NCI-H82 (cell line): ENCODE measurements at regions not wholly inside any gene's neighbourhood (a gene's known extent, or its start where the extent isn't known, plus 50 kb on each side); places are given as distances from the start of the nearest gene placed in this dataset.

ENCODE experiments used
- DNase-seq: peaks from one replicate; lab custom pipeline; 2025; lab: John Stamatoyannopoulos, UW

GRCh38 chr6:91539456-91539855 is 952.6 kb upstream of the MAP3K7 start:
- DNase-seq: no peak

- DNase-seq: no peak
Measured at GRCh38 chr6:91538622-91539021, 951.8 kb upstream of the MAP3K7 start.

GRCh38 chr6:91534614-91535013 is 947.7 kb upstream of the MAP3K7 start:
- peak; percentile 3 for DNase-seq

GRCh38 chr6:91523511-91523910 is 936.6 kb upstream of the MAP3K7 start:
- DNase-seq: no peak

DNA sequence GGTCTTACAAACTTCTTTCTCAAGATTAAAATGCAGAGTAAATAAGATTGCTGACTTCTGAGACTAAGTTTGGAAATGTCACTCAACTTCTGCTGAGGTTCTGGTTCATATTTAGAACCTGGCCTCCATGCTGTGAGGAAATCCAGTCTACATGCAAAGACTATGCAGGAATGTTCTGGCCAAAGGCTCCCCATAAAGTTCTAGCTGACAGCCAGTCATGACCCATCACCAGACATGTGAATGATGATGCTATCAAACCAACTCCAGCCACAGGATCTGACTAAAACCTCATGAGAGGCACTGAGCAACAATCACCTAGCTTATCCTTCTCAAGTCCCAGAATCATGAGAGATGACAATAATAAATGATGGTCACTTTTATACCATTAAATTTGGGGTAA is 935.1 kb upstream of the MAP3K7 start:
- DNase-seq: no peak

DNA sequence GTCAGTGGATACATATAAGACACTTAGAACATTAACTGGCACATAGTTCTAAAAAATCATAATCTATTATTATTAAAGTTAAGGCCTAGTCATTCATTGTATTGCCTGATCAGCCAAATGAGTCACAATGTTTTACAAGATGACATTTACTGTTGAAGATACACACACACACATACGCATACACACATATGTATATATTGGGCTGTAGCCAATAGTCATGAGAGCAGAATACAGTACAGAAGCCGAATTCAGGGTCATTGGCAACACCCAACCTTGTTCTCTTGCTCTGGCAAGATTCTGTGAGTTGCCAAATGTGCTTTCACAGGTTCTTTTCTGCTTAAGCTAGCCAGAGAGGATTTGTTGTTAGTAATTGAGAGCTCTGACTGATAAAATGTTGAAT is 922.8 kb upstream of the MAP3K7 start:
- no peak for DNase-seq

GRCh38 chr6:91509039-91509438 is 922.2 kb upstream of the MAP3K7 start:
- peak; percentile 36 for DNase-seq

- DNase-seq: no peak
Measured at GRCh38 chr6:91506509-91506908, 919.6 kb upstream of the MAP3K7 start.

- DNase-seq: no peak
Measured at GRCh38 chr6:91505199-91505598, 918.3 kb upstream of the MAP3K7 start.

DNA sequence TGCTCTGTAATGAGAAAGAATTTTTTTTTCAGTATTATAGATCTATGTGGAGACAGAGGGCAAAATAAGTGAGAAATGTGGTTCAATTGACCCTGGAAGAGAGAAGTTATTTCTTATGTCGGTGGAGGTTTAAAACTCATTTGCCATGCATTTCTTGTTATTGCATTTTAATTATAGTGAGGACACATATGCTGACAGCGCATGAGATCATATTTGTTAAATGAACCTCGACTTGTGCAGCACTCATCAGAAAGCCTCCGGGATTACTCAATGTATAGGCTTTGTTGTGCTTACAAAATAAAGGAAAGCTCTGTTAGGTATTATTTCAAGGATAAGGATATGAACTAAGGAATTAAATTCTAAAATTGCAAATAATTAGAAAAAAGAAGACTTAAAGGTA is 915.1 kb upstream of the MAP3K7 start:
- DNase-seq: no peak

GRCh38 chr6:91500689-91501303 is 913.9 kb upstream of the MAP3K7 start:
- DNase-seq: no peak

- peak; percentile 33 for DNase-seq
Measured at GRCh38 chr6:91498576-91498975, 911.7 kb upstream of the MAP3K7 start.

DNA sequence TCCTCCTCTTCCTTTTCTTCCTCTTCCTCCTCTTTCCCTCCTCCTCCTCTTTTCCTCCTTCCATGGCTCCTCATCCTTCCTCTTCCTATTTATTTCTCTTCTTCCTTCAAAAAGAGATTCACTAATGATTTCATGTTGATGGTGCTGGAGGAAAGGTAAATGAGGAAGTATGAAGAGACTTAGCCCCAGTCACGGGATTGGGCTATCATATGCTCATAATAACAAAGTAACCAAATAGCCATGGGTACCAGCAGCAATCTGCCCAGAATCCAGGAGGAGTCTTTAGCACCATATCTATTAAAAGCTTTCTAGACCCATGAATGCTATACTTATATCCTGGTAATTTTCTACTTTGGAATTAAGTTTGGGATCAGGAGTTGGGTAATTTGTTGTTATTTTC is 910.9 kb upstream of the MAP3K7 start:
- DNase-seq: no peak

DNA sequence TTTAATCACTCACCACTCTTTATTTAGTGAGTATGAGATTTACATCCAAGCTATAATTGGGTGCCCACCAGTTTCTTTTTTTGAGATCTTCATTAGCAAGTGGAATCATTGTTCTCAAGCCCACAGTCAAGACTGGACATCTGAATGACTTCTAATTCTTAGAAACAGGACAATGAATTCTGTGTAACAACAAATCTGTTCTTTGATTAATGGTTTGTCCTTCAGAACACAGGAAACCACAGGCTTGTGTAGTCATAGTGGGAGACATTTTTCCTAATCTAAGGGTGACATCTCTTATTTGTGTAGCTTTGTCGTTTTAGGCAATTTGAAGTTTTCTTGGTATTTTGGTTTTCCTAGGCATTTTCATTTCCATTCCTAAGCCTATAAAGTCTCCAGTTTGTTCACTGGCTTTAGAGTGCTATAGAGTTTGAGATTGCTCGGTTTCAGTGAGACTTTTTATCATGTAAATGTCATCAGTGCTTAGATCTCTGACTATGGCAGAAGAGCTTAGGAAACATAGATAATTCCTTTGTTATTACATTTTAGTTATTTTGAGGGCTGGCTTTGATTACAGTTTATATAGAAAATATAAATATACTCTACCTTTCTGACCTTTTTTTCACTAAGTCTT is 903.9 kb upstream of the MAP3K7 start:
- DNase-seq: no peak

DNA sequence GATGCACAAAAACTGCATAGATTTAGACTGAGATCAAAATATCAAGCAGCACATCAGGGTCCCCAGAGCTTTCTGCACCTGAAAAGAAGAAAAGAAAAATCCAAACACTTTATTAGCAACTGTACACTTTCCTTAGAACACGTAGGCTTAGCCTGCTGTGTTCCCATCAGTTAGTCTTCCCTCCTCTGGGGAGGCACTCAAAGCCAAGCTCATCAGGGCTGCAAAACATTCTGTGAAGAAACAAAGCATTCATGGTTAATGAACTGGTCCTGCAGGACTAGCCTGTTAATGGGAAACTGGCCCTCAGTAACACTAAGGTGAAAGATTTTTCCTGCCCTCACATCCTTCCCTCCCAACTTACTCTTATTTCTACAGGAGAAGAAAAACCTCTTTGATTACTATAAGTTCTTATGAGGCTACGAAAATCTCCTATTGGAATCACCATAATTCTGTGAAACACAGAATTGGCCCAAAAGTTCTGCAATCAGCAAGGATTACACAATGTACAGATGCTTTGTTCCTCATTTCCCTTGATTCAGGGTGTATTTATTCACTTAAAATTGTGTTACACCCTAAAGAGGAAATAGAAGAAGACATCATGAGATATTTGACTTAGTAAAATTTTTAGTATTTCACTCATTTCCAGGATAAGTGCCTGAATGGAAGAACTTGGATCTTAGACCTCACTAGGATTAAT is 901.0 kb upstream of the MAP3K7 start:
- DNase-seq: no peak

DNA sequence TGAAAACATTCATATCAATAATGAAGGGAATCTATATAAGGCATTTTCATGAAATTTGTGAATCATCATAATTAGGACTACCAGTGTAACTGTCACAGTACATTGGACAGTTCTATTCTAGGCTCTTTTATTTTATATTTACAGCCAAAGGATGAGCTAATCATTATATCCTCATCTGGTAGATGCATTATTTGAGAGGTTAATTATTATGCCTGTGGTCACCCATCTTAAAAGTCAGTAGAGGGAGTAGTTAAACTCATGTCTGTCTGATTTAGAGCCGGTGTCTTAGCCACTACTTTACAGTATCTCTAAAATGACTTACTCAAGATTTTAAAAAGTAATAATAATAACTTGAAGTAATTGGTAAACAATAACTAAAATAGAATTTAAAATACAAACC is 899.3 kb upstream of the MAP3K7 start:
- DNase-seq: no peak

DNA sequence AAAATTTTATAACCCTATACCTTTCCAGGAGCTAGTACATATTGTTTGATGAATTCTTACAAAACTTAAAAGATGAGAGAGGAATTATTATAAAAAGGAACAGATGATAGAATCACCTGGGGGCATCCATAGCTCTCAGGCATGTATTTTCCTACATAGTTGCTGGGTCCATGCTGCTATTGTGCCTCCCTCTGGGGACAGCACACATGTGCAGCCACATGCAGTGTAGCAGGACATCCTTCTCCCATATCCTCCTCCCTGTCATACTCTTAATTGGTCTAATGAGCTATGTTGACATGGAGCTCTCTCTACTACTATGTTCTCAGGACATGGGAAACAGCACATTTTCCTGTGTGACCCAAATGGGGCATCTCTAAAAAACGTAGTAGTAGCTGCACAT is 898.2 kb upstream of the MAP3K7 start:
- no peak for DNase-seq

DNA sequence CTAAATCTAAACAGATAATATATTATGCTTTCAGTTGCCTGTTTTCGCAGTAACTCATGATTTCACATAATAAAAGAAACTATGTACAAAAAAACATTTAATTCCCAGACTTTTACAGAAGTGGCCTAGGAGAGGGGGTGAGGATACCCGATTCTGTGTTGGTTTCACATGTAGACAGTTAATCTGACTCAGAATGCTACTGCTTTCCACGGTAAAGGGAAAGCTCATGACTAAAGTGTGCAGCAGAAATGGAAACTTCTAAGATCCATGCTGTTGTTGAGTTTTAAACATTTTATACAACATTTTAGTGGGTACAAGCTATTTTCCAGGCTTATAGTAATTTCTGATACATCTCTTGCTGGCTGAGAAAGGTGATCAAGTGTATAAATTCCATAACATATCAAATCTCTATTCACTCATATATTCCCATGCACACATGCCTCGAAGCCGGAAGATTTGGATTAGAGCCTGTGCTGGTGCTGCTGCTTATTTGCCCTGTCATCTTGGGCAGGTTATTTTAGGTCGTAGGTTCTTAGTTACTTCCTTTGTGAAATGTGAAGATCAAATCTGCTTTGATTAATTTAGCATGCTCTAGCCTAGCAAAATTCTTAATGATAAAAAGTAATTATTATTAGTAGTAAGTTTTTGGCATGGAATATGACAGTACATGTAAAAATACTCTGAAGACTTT is 896.7 kb upstream of the MAP3K7 start:
- DNase-seq: peak; percentile 51

DNA sequence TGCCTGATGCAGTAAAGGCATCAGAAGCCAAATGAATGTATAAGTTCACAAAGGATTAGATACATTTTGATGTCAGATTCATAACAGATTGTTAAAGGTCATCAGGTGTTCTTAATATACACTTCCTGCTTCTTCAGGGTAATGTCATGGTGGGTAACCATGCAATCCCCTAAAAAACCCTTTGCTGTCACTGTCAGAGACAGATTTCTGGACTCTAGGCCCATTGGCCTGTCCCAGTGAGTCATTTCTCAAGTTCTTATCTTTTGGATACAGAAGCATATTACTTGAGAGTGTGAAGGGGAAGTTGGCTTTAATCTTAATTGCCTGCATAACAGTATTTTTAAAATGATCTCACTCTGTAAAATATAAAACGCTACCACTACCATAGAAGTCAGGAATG is 895.6 kb upstream of the MAP3K7 start:
- no peak for DNase-seq

DNA sequence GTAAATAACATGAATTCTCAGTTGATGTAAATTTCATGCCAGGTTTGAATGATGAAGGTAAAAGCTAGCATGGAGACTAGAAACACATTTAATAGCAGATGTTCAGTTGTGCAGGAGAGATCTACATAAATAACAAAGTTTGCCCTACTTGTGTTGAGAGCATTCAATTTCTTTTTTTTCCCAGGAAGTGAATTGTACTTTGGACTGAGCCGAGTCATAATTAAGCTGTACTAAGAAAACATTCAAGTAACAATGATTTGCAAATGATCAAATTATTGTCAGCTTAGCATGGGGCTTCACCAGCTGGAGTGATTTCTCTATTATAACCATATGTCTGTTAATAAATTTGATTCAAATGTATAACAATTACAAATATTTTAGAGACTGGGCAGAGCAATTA is 893.5 kb upstream of the MAP3K7 start:
- DNase-seq: no peak

DNA sequence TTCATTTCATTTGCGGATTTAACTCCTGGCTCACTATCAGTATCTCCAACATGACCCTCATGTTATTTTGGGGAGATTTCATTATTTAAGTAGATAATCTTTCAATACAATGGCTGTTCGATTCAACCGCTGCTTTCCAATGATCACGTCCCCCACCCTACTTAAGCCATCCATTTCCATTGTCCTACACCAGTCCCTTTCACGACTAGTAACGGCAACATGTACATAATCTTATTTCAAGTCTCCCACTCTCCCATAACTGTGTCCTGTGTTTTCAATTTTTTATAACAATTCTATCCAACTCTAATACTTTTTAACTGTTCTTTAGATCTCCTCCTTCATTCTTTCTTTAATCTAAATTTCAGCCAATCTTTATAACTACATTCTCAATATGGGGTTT is 890.8 kb upstream of the MAP3K7 start:
- no peak for DNase-seq

- peak; percentile 47 for DNase-seq
Measured at GRCh38 chr6:91476000-91476399, 889.1 kb upstream of the MAP3K7 start.

- no peak for DNase-seq
Measured at GRCh38 chr6:91465393-91465792, 878.5 kb upstream of the MAP3K7 start.
